NCI-H187 treated with DMSO at 0.1 percent for 48 hours (cell line): ENCODE measurements at regions not wholly inside any gene's neighbourhood (a gene's known extent, or its start where the extent isn't known, plus 50 kb on each side); places are given as distances from the start of the nearest gene placed in this dataset.
A peak's percentile ranks its signal among the peaks of the same experiment; 100 is the strongest.
"Not testable (repeated sequence)": the region's sequence is repeated elsewhere in the genome, so short reads cannot be mapped to it uniquely, and the experiment has no call there.

ENCODE experiments used
- DNase-seq: peaks from one replicate; lab custom pipeline; 2025; lab: John Stamatoyannopoulos, UW

GRCh38 chr18:60015826-60016225, 116.0 kb downstream of the PMAIP1 start:
- DNase-seq: not testable (repeated sequence)

DNA sequence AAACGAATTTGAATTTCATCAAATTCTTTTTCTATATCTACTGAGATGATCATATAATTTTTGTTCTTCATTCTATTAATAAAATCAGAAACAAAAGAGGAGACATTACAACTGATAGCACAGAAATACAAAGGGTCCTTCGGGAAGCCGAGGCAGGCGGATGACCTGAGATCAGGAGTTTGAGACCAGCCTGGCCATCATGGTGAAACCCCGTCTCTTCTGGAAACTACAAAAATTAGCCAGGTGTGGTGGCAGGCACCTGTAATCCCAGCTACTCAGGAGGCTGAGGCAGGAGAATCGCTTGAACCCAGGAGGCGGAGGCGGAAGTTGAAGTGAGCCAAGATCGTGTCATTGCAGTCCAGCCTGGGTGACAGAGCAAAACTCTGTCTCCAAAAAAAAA, 113.4 kb downstream of the PMAIP1 start:
- DNase-seq: not testable (repeated sequence)

DNA sequence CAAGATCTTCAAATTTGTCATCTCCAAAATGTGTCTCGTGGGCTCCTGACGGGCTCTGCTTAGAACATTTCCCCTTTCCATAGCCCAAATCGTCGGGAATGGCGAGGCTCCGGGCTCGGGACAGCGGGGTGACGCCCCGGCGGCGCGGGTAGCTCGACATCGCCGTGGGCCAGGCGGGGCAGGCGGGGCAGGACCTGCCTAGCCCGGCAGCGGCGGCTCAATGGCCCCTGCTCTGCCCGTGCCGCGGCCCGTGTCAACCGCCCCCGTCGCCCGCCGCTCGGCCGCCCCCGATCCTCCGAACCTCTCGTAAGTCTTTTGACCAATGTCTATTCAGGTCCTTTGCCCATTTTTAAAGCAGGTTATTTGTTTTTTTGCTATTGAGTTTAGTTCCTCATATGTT, 111.2 kb downstream of the PMAIP1 start:
- no peak for DNase-seq

DNA sequence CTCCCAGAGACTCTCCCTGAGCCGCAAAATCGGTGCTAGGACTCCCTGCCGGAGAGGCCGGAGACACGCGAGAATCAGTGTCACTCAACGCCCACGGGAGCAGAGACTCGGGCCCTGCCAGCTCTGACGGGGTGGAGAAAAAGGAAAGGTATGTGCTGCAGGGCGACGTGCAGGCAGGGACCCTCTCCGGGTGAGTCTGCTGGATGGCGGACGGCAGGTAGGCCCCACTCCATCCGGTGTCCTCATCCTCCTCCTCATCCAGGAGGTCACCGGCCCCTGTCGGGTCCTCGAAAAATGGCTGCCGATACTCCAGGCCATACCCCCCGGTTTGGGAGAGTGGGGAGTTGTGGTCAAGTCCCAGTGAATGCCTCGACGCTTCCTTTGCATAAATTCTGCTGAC, 110.7 kb downstream of the PMAIP1 start:
- no peak for DNase-seq

- no peak for DNase-seq
These were observed 107.9 kb downstream of the PMAIP1 start for GRCh38 chr18:60007661-60008060.

DNA sequence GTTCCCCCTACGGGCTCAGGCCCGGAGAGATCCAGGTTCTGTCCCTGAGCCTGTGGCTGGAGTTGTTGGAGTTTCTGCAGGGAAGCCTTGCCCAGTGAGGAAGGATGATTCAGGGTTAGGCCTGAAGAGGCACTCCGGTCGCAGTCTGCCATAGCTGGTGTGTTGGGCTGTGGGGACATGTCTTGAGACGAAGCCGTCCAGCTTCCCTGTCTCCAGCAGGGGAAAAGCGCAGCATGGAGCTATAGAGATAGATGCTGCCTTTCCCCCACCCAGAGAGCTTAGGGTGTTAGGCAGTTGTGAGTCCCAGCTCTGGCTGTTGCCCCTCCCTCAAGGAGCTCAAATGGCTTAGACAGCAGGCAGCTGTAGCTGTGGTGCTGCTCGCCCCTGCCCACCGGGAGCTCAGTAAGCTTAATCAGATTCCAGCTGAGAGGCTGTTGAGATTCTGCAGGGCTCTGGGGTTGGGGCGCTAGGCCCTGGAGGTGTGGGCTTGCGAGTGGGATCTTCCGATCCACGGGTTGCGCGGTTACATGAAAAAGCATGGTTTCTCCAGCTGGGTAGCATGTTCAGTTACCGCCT, 103.9 kb downstream of the PMAIP1 start:
- no peak for DNase-seq

GRCh38 chr18:59996370-59996966, 96.7 kb downstream of the PMAIP1 start:
- peak; percentile 5 for DNase-seq

DNA sequence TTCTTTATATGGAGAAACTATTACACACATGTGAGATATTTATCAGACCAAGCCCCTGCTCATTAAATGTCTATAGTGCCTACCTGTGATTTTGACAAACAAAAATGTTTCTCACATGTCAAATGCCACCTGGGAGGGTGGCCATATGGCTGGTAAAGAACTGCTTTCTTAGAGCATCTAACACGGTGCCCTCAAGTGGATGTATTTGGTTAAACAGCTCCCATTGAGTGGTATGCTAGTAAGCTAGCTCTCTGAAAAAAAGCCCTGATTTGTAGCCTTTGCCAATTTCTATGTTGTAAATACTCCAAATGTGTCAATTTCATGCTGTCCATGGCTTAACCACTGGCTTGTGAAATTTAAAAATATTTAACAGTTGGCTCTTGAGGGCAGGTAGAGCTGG, 94.6 kb downstream of the PMAIP1 start:
- no peak for DNase-seq

GRCh38 chr18:59993560-59993959, 93.8 kb downstream of the PMAIP1 start:
- DNase-seq: no peak

GRCh38 chr18:59990121-59990823, 90.5 kb downstream of the PMAIP1 start:
- DNase-seq: no peak

GRCh38 chr18:59988098-59988706, 88.4 kb downstream of the PMAIP1 start:
- DNase-seq: no peak

DNA sequence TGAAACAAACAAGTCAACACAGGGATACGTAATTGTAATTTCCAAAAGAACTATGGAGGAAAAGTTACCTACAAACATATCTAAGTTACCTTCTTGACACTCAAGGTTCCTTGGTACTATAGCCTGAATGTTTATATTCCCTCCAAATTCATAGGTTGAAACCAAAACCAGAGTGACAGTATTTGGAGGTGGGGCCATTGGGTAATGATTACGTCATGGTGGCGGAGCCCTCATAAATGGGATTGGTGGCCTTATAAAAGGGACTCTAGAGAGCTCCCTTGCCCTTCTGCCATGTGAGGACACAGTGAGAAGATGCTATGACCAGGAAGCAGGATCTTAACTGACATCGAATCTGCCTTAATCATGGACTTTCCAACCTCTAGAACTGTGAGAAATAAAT, 87.3 kb downstream of the PMAIP1 start:
- DNase-seq: no peak

GRCh38 chr18:59986139-59986538, 86.3 kb downstream of the PMAIP1 start:
- no peak for DNase-seq

GRCh38 chr18:59985289-59985688, 85.5 kb downstream of the PMAIP1 start:
- no peak for DNase-seq

GRCh38 chr18:59983506-59983905, 83.7 kb downstream of the PMAIP1 start:
- DNase-seq: no peak

- no peak for DNase-seq
These were observed 80.4 kb downstream of the PMAIP1 start for GRCh38 chr18:59980188-59980637.

DNA sequence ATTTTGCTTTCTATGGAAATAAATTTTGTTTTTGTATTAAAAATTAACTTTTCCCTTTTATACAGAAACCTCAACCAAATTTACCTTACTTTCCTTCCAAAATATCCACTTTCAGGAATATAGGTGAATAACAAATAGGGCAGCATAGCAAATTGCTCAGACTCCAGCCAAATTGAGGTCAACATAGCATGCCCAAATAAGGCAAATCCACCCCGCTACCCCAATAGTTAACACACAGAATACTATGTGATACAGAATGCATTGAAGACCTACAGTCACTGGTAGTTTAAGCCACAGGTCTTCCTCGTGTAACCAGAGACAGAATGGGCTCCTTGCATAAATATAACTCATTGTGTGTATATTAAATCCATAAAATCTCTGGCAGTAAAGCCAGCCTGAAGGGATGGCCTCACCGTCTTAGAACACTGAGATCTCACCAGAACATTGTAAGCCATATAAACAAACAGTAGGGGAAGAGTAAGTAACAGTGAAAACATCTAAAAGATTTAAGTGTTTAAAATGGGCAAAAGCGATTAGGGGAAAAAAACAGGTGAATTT, 72.2 kb downstream of the PMAIP1 start:
- DNase-seq: no peak

- DNase-seq: not testable (repeated sequence)
These were observed 71.3 kb downstream of the PMAIP1 start for GRCh38 chr18:59971144-59971543.

DNA sequence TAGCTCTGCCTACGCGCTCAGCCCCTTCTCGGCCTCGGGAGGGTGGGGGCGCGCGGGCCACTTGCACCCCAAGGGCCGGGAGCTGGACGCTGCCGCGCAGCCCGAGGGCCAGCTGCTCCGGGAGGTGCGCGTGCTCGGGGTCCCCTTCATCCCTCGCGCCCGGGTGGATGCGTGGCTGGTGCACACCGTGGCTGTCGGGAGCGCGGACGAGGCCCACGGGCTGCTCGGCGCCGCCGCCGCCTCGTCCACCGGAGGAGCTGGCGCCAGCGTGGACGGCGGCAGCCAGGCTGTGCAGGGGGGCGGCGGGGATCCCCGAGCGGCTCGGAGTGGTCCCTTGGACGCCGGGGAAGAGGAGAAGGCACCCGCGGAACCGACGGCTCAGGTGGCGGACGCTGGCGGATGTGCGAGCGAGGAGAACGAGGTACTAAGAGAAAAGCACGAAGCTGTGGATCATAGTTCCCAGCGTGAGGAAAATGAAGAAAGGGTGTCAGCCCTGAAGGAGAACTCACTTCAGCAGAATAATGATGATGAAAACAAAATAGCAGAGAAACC, 69.8 kb downstream of the PMAIP1 start:
- DNase-seq: not testable (repeated sequence)

GRCh38 chr18:59968583-59968982, 68.8 kb downstream of the PMAIP1 start:
- DNase-seq: no peak

DNA sequence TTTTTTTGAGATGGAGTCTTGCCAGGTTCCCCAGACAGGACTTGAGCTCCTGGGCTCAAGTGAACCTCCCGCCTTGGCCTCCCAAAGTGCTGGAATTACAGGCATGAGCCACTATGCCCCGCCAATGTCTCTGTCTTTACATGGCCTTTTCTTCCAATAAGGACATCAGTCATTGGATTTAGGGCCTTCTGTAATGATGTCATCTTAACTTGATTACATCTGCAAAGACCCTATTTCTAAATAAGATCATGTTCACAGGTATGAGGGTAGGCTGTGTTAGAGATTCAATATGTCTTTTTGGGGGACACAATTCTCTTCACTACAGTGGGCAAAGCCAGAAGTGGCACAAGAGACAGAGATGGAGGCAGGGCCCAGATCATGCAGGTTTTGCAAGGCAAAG, 68.1 kb downstream of the PMAIP1 start:
- no peak for DNase-seq

DNA sequence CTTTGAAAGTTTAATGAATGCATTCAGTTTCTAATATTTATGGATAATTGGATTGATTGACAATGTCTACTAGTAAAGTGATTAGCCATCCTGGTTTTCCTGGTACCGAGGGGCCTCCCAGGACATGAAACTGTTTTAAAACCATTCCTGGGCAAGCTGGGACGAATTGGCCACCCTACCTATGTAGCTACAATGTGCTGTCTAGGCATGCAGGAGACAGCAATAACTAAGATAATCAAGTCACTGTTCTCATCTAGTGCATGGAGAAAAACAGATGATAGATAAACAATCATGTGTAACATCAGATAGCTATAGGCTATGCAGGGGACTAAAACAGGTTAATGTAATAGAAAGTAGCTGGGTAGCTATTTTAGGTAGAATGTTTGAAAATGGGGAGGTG, 67.1 kb downstream of the PMAIP1 start:
- DNase-seq: no peak
